ENCODE measurements at regions not wholly inside any gene's neighbourhood (a gene's known extent, or its start where the extent isn't known, plus 50 kb on each side); places are given as distances from the start of the nearest gene placed in this dataset.
"Not testable (repeated sequence)": the region's sequence is repeated elsewhere in the genome, so short reads cannot be mapped to it uniquely, and the experiment has no call there.

DNA sequence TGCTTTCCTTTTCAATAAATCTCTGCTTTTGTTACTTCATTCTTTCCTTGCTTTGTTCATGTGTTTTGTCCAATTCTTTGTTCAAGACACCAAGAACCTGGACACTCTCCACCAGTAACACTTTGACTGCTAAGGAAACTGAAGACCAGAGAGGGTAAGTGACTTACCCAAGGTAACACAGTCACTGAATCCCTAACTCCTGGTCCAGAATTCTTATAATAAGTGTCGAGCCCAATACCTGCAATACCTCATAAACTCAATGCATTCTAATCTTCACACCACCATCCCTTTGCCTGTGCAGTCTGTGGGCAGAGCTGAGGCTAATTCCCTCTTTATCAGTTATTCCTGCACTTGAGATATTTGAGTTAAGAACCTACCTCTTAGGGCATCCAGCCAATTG is 237.8 kb downstream of the UACA start:
- DNase-seq (ENCODE audit: low read depth in 2 of 2) = no peak

DNA sequence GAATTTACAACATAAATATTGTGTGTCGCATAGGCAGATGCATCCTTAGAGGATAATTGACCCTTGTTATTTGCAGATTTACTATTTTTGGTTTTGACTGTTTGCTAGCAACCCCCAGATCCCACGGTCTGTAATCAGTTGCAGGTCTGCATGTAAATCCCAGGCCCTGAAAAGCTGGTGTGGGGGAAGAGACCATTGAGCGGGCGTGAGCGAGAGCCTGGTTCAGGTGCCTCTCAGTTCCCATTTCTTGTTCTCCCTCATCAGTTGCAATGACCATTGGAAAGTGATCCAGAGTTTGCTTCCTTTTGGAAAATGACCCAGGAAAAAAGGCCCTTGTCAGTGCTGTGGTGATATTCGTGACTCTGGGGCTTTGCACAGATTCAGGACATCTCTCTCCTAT is 238.9 kb downstream of the UACA start:
- no peak for DNase-seq (ENCODE audit: low read depth in 2 of 2)

GRCh38 chr15:70523616-70524015 is 239.7 kb downstream of the UACA start:
- no peak for DNase-seq (ENCODE audit: low read depth in 2 of 2)

- no peak for DNase-seq (ENCODE audit: low read depth in 2 of 2)
Observed at GRCh38 chr15:70523192-70523591, 240.2 kb downstream of the UACA start.

DNA sequence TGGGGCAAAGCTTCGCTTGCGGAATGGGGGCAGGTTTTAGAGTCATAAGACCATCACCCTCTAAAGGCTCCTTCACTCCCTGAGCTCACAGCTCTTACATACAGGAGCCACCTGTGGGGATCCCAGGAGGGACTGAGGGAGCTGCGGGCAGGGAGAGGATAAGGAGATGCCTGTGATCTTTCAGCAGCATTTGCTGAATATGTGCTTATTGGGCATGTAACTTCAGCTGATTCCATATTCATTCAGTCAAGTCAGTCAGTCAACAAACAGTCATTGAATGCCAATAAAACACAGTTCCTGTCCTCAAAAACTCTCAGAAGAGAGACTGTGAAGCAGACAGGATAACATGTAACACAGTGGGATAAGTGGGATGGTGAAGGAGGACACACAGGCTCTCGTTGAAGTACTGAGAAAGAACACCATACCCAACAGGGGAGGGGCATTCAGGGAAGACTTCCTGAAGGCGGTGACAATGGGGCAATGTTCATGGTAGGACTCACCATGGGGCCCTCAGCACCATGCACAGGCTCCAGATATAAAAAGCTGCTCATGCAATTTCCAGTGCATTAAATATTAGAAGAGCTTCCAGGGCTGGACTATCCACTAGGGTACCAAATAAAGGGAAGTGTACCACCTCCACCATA is 240.9 kb downstream of the UACA start:
- DNase-seq (ENCODE audit: low read depth in 2 of 2) = no peak

GRCh38 chr15:70521576-70522322 is 241.6 kb downstream of the UACA start:
- no peak for DNase-seq (ENCODE audit: low read depth in 2 of 2)

DNA sequence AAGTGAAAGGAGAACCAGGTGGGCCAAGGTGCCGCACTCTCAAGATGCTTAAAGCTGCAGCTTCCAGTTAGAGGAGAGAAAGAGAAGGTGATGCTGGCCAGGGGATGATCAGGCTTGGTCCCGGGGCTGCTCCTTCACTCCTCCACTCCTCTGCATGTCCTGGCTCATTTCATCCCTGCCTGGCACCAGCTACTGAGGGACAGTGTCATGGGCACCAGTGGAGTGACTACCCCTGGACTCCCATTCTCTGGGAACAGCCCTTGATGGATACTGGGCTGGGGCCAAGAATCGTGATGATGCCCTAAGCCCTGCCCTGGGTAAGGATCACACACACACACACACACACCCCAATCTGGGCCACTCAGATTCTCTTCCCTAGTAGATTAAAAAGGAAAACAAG is 243.7 kb downstream of the UACA start:
- no peak for DNase-seq (ENCODE audit: low read depth in 2 of 2)

- DNase-seq (ENCODE audit: low read depth in 2 of 2) = no peak
Observed at GRCh38 chr15:70519004-70519365, 244.4 kb downstream of the UACA start.

- DNase-seq (ENCODE audit: low read depth in 2 of 2) = no peak
Observed at GRCh38 chr15:70518201-70519003, 245.0 kb downstream of the UACA start.

DNA sequence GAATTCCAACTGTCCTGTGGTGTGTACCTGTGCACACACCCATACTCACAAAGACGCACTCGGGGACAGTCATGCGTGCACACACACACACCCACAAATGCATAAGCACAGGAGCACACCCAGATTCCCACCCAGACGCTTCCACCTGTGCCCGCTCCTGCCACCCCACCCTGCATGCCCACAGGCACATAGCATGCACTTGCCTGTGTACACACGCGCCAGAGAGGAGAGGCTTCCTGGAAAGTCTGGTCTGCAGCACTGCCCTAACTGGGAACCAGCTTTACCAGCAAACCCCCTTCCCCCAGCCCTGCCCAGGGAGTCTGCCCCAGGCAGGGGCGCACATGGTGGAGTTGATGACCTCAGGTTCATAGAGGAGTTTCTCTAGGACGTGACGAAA is 246.2 kb downstream of the UACA start:
- DNase-seq (ENCODE audit: low read depth in 2 of 2) = no peak

- DNase-seq (ENCODE audit: low read depth in 2 of 2) = no peak
Observed at GRCh38 chr15:70516408-70517193, 246.8 kb downstream of the UACA start.

GRCh38 chr15:70514251-70514650 is 249.1 kb downstream of the UACA start:
- DNase-seq (ENCODE audit: low read depth in 2 of 2) = no peak

GRCh38 chr15:70513819-70514218 is 249.5 kb downstream of the UACA start:
- no peak for DNase-seq (ENCODE audit: low read depth in 2 of 2)

- no peak for DNase-seq (ENCODE audit: low read depth in 2 of 2)
Observed at GRCh38 chr15:70512772-70513362, 250.5 kb downstream of the UACA start.

GRCh38 chr15:70511972-70512587 is 251.3 kb downstream of the UACA start:
- DNase-seq (ENCODE audit: low read depth in 2 of 2) = not testable (repeated sequence)

DNA sequence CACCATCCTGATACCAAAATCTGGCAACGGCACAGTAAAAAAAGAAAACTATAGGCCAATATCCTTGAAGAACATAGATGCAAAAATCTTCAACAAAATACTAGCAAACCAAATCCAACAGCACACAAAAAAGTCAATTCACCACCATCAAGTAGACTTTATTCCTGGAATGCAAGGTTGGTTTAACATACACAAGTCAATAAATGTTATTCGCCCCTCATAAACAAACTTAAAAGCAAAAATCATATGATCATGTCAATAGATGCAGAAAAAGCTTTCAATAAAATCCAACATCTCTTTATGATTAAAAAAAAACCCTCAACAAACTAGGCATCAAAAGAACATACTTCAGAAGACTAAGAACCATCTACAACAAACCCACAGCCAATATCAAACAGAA is 252.9 kb downstream of the UACA start:
- no peak for DNase-seq (ENCODE audit: low read depth in 2 of 2)

DNA sequence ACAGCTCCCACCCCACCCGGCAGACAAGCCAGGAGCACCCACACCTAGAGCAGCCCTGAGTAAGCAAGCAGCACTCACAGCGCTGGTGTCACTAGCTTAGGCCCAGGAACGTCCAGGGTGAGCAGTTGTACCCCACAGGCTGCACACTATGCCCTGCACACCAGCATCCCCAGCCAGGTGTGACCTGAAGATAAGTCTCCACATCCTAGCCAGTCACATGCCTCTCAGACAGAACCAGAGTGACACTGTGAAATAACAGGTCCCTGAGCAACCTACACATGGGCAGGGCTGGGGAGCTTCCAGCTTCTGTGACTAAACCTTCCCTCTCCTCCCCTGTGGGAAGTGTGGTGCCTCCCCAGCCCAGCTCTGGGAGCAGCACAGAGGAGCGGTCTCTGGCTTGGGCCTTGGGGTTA is 253.6 kb downstream of the UACA start:
- no peak for DNase-seq (ENCODE audit: low read depth in 2 of 2)

DNA sequence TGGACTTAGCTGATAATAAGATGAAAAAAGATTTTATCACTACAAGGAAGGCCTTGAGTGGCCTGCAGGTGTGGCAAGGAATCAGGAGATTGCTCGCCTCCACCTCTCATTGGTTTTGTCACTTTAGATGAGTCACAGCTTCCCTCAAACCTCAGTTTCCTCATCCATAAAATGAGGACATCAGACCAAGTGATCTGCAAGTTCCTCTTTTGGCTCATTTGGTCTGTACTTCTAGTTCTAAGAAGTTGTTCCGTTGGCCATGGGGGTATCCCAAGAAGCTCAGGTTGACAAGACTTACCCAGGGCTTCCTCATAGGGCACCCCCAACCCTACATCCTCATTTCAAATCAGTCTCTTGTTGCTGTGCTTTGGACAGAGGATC is 254.1 kb downstream of the UACA start:
- no peak for DNase-seq (ENCODE audit: low read depth in 2 of 2)

- DNase-seq (ENCODE audit: low read depth in 2 of 2) = no peak
Observed at GRCh38 chr15:70508561-70509281, 254.6 kb downstream of the UACA start.

DNA sequence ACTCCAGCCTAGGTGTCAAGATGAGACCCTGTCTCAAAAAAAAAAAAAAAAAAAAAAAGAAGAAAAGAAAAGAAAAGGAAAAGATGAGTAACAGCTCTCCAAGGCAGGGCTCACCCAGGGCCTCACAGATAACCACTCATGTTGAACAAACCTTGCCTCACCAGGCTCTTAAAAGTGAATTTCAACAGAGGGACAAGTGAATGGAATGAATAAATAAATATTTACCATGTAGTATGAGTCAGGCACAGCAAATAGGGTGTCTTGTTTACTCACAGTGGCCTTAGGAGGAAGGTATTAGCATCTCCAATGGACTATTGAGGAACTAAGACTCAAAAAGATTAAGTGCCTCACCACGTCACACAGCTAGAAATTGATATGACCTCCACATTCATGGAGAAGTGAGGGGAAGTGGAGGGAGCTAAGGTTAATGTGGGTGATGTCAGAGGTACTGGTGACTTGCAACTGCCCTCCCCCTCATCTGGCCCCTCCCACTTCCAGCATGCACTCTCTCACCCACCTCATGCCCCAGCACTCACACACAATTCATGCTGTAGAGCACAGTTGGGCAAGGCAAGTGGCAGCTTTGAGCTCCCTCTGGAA is 255.5 kb downstream of the UACA start:
- DNase-seq (ENCODE audit: low read depth in 2 of 2) = no peak

All from stimulated activated CD4-positive, alpha-beta T cell treated with anti-CD3 and anti-CD28 coated beads, Interleukin-1b, Interleukin-23, amount 100 ng/mL, for 1 hour (primary cell).